SK-N-SH (cell line): ENCODE measurements at regions not wholly inside any gene's neighbourhood (a gene's known extent, or its start where the extent isn't known, plus 50 kb on each side); places are given as distances from the start of the nearest gene placed in this dataset.

ENCODE experiments used
- CTCF ChIA-PET: fragments of 300-600, 350-600 bp; formaldehyde crosslinking; extraction: SDS; loops from one replicate; lab custom pipeline; 2021; lab: Yijun Ruan, JAX
- POLR2A ChIA-PET: fragments of 350-600 bp; sonication (Branson Sonifier 250); formaldehyde crosslinking; extraction: SDS; loops from one replicate; lab custom pipeline; 2020; ENCODE audit warnings: antibody characterized with exemption, inconsistent platforms; lab: Yijun Ruan, JAX
- DNase-seq: peaks from one replicate; pipeline ENCODE4 v3.0.0; 2012
- H2AFZ ChIP-seq: fragments of 200-600 bp; sonication (generic); 2 replicates; pipeline ENCODE4 v1.8.1; 2016; ENCODE audit warnings: antibody characterized with exemption, mild to moderate bottlenecking, low read depth
- H3F3A ChIP-seq: fragments of 200-600 bp; sonication (generic); replicated peaks from 2 replicates; pipeline ENCODE3; 2016; ENCODE audit warnings: antibody characterized with exemption, mild to moderate bottlenecking; ENCODE audit not compliant: insufficient read depth
- H3K27ac ChIP-seq, 2 experiments: fragments of 200-500 bp in 1 of 2; fragments of 200-600 bp in 1 of 2; sonication (Bioruptor generic) in 1 of 2; sonication (generic), shearing (Covaris generic) in 1 of 2; 2 replicates each; pipeline versions ENCODE4 v1.5.1 to v1.6.1; 2014 to 2016; ENCODE audit warnings: low read depth in 2 of 2, inconsistent platforms in 1 of 2, low read length in 1 of 2, mild to moderate bottlenecking in 1 of 2, mixed read lengths in 1 of 2
- H3K27me3 ChIP-seq: fragments of 200-600 bp; sonication (generic), shearing (Covaris generic); 2 replicates; pipeline ENCODE4 v1.6.1; 2016; ENCODE audit warnings: mixed run types; ENCODE audit not compliant: insufficient read depth
- H3K36me3 ChIP-seq, 2 experiments: fragments of 200-500 bp in 1 of 2; fragments of 200-600 bp in 1 of 2; sonication (Bioruptor generic) in 1 of 2; sonication (generic) in 1 of 2; replicated peaks in 1 of 2; 2 replicates each; pipeline versions ENCODE3 to v1.5.1; 2014 to 2016; ENCODE audit warnings: low read length in 1 of 2, mild to moderate bottlenecking in 1 of 2; ENCODE audit not compliant: insufficient read depth in 2 of 2, control insufficient read depth in 1 of 2
- H3K4me1 ChIP-seq, 2 experiments: fragments of 200-500 bp in 1 of 2; fragments of 200-600 bp in 1 of 2; sonication (Bioruptor generic) in 1 of 2; sonication (generic), shearing (Covaris generic) in 1 of 2; 2 replicates each; pipeline versions ENCODE4 v1.5.1 to v1.6.1; 2014 to 2016; ENCODE audit warnings: low read depth in 1 of 2, low read length in 1 of 2, mixed run types in 1 of 2; ENCODE audit not compliant: insufficient read depth in 2 of 2, control insufficient read depth in 1 of 2
- H3K4me2 ChIP-seq: fragments of 200-600 bp; sonication (generic), shearing (Covaris generic); 2 replicates; pipeline ENCODE4 v1.6.1; 2017; ENCODE audit warnings: mixed run types
- H3K4me3 ChIP-seq, 2 experiments: fragments of 200-500 bp in 1 of 2; fragments of 200-600 bp in 1 of 2; sonication (Bioruptor generic) in 1 of 2; sonication (generic), shearing (Covaris generic) in 1 of 2; 2 replicates each; pipeline versions ENCODE4 v1.5.1 to v1.8.1; 2014 to 2016; ENCODE audit warnings: low read depth in 2 of 2, inconsistent platforms in 1 of 2, low read length in 1 of 2, mild to moderate bottlenecking in 1 of 2, mixed read lengths in 1 of 2, moderate library complexity in 1 of 2
- H3K79me2 ChIP-seq: fragments of 200-600 bp; sonication (generic); 2 replicates; pipeline ENCODE4 v1.8.1; 2017; ENCODE audit warnings: mild to moderate bottlenecking; ENCODE audit not compliant: insufficient read depth
- H3K9ac ChIP-seq: fragments of 200-600 bp; sonication (generic); 2 replicates; pipeline ENCODE4 v1.6.1; 2017; ENCODE audit warnings: mixed run types
- H3K9me2 ChIP-seq: fragments of 200-600 bp; sonication (generic); 2 replicates; pipeline ENCODE4 v1.6.1; 2017; ENCODE audit warnings: mixed run types
- H3K9me3 ChIP-seq: fragments of 200-600 bp; sonication (generic); 2 replicates; pipeline ENCODE4 v1.6.1; 2017; ENCODE audit warnings: mixed run types, mild to moderate bottlenecking, moderate library complexity
- H4K20me1 ChIP-seq: fragments of 200-600 bp; sonication (generic); 2 replicates; pipeline ENCODE4 v1.6.1; 2017; ENCODE audit warnings: mild to moderate bottlenecking, mixed run types; ENCODE audit not compliant: insufficient read depth
- CHD2 ChIP-seq: fragments of 150-350 bp; IDR thresholded peaks from 2 replicates; pipeline ENCODE4 v1.6.1; 2018; ENCODE audit warnings: low read length; ENCODE audit not compliant: partially characterized antibody
- ELF1 ChIP-seq: IDR thresholded peaks from 2 replicates; pipeline ENCODE4 v1.4.0; 2012
- EP300 ChIP-seq, 2 experiments: IDR thresholded peaks; 2 replicates each; pipeline versions ENCODE4 v1.4.0 to v1.6.1; 2012; ENCODE audit warnings: borderline replicate concordance in 1 of 2, low read depth in 1 of 2, low read length in 1 of 2
- FOSL2 ChIP-seq: IDR thresholded peaks from 2 replicates; pipeline ENCODE4 v1.4.0; 2012; ENCODE audit warnings: low read depth, mild to moderate bottlenecking, moderate library complexity, borderline replicate concordance
- MEF2A ChIP-seq: IDR thresholded peaks from 2 replicates; pipeline ENCODE4 v1.4.0; 2012; ENCODE audit warnings: low read depth, borderline replicate concordance
- MXI1 ChIP-seq: IDR thresholded peaks from 2 replicates; pipeline ENCODE4 v1.6.1; 2012; ENCODE audit warnings: mild to moderate bottlenecking, low read depth, low read length, improper control_type of control experiment
- NRF1 ChIP-seq: IDR thresholded peaks from 2 replicates; pipeline ENCODE4 v1.6.1; 2012; ENCODE audit warnings: low read depth, mild to moderate bottlenecking, low read length
- RAD21 ChIP-seq: IDR thresholded peaks from 2 replicates; pipeline ENCODE4 v1.6.1; 2012; ENCODE audit warnings: mild to moderate bottlenecking, low read length
- RFX5 ChIP-seq: IDR thresholded peaks from 2 replicates; pipeline ENCODE4 v1.6.1; 2012; ENCODE audit warnings: mild to moderate bottlenecking, improper control_type of control experiment, low read length
- RXRA ChIP-seq: IDR thresholded peaks from 2 replicates; pipeline ENCODE4 v1.4.0; 2012; ENCODE audit warnings: low read depth, mild to moderate bottlenecking, borderline replicate concordance
- SIN3A ChIP-seq: IDR thresholded peaks from 2 replicates; pipeline ENCODE4 v1.6.1; 2012; ENCODE audit warnings: low read depth, mild to moderate bottlenecking, low read length, moderate library complexity, borderline replicate concordance
- SMC3 ChIP-seq: IDR thresholded peaks from 2 replicates; pipeline ENCODE4 v1.6.1; 2012; ENCODE audit warnings: low read depth, low read length, improper control_type of control experiment
- TAF1 ChIP-seq: IDR thresholded peaks from 2 replicates; pipeline ENCODE4 v1.6.1; 2012; ENCODE audit warnings: low read depth, mild to moderate bottlenecking, low read length, moderate library complexity, borderline replicate concordance
- YY1 ChIP-seq: IDR thresholded peaks from 2 replicates; pipeline ENCODE4 v1.4.0; 2012; ENCODE audit warnings: low read depth, mild to moderate bottlenecking
- ZBTB33 ChIP-seq: IDR thresholded peaks from 2 replicates; pipeline ENCODE4 v1.4.0; 2012; ENCODE audit warnings: low read depth, borderline replicate concordance
- WGBS: methylation state at CpG from one replicate; pipeline ENCODE4 v1.1.6; 2017; ENCODE audit warnings: low lambda C conversion rate; 5-methylcytosine and 5-hydroxymethylcytosine counted together
- TF ChIP-seq, protein P1 (sequence below): IDR thresholded peaks from 2 replicates; pipeline ENCODE4; 2012
- TF ChIP-seq, protein P2 (sequence below): fragments of 150-350 bp; IDR thresholded peaks from 2 replicates; pipeline ENCODE4 v1.6.1; 2017; ENCODE audit warnings: antibody characterized with exemption, low read length, low read depth, borderline replicate concordance
- TF ChIP-seq, protein P3 (sequence below): IDR thresholded peaks from 2 replicates; pipeline ENCODE4 v1.6.1; 2012; ENCODE audit warnings: mild to moderate bottlenecking, low read depth, low read length, moderate library complexity
- TF ChIP-seq, protein P4 (sequence below): IDR thresholded peaks from 2 replicates; pipeline ENCODE4 v1.4.0; 2012; ENCODE audit warnings: low read depth, borderline replicate concordance

DNA sequence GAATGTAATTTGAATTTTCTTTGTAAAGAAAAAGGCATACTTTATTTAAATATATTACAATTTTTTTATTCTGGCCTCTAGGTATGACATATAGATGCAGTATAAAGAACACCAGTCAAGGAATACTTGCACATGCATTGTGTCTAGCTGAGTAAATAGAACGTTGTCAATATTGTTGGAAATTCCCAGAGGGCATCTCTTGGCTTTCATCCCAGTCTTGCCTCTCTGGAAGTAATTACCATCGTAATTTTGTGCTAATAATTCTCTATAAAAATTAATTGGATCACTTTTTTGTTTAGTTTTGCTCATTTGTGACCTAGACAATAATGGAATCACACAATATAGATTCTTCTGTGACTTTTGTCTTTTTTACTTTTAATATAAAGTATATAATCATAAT is 1052.3 kb upstream of the CELF2 start (continued):
- TF ChIP-seq CHD2 = no peak
- TF ChIP-seq MEF2A = no peak
- TF ChIP-seq SMC3 = no peak
- TF ChIP-seq, protein P1, sequence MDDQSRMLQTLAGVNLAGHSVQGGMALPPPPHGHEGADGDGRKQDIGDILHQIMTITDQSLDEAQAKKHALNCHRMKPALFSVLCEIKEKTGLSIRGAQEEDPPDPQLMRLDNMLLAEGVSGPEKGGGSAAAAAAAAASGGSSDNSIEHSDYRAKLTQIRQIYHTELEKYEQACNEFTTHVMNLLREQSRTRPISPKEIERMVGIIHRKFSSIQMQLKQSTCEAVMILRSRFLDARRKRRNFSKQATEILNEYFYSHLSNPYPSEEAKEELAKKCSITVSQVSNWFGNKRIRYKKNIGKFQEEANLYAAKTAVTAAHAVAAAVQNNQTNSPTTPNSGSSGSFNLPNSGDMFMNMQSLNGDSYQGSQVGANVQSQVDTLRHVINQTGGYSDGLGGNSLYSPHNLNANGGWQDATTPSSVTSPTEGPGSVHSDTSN = no peak
- TF ChIP-seq EP300 (IDR thresholded peaks at IDR 0.05; ENCODE audit: borderline replicate concordance in 1 of 2, low read depth in 1 of 2, low read length in 1 of 2) = no peak

DNA sequence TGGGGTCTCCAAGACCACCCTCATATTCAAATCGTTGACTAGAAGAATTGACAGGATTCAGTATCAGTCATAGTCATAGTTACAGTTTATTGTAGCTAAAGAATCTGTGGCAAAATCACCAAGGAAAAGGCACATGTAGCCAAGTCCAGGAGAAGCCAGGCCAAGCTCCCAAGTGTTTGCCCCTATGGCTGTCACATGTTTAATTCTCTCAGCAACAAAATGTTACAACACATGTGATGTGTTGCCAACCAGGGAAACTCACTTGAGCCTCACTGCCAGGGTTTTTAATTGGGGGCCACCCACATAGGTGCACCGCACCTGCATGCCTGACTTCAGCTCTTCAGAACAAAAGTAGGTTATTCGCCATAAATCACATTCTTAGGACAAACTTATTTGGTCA is 1030.9 kb upstream of the CELF2 start:
- Histone ChIP-seq H3K36me3 (no peaks in the 10 kb centered on the region), H3K27me3 (no peaks in the 10 kb centered on the region), H3K4me2 (no peak overlapping the region), H3K9ac (no peak overlapping the region), H3K4me1 (no peaks in the 10 kb centered on the region), H2AFZ (no peak overlapping the region), H3K9me3 (0 out of 2 replicates have a peak, but pooled peaks cover 3% of the 10 kb centered on the region), H3K9me2 (no peaks in the 10 kb centered on the region), H4K20me1 (no peaks in the 10 kb centered on the region), H3K79me2 (no peaks in the 10 kb centered on the region), H3F3A (no peaks in the 10 kb centered on the region), H3K4me3 (no peak overlapping the region), H3K27ac (no peak overlapping the region)
- ChIA-PET CTCF (no interaction called here), POLR2A (no interaction called here)
- no peak for DNase-seq
- 13% methylated on average over 3 of the region's 3 CpGs for WGBS
- TF ChIP-seq SIN3A (no peak), RFX5 (no peak), YY1 (no peak), ELF1 (no peak), RXRA (no peak), TAF1 (no peak), NRF1 (no peak)
- TF ChIP-seq, protein P2, sequence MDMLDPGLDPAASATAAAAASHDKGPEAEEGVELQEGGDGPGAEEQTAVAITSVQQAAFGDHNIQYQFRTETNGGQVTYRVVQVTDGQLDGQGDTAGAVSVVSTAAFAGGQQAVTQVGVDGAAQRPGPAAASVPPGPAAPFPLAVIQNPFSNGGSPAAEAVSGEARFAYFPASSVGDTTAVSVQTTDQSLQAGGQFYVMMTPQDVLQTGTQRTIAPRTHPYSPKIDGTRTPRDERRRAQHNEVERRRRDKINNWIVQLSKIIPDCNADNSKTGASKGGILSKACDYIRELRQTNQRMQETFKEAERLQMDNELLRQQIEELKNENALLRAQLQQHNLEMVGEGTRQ = no peak

- TF ChIP-seq RXRA (no peak), YY1 (no peak), FOSL2 (no peak), ZBTB33 (no peak), MEF2A (no peak), ELF1 (no peak), RAD21 (no peak), MXI1 (no peak)
- TF ChIP-seq, protein P3, sequence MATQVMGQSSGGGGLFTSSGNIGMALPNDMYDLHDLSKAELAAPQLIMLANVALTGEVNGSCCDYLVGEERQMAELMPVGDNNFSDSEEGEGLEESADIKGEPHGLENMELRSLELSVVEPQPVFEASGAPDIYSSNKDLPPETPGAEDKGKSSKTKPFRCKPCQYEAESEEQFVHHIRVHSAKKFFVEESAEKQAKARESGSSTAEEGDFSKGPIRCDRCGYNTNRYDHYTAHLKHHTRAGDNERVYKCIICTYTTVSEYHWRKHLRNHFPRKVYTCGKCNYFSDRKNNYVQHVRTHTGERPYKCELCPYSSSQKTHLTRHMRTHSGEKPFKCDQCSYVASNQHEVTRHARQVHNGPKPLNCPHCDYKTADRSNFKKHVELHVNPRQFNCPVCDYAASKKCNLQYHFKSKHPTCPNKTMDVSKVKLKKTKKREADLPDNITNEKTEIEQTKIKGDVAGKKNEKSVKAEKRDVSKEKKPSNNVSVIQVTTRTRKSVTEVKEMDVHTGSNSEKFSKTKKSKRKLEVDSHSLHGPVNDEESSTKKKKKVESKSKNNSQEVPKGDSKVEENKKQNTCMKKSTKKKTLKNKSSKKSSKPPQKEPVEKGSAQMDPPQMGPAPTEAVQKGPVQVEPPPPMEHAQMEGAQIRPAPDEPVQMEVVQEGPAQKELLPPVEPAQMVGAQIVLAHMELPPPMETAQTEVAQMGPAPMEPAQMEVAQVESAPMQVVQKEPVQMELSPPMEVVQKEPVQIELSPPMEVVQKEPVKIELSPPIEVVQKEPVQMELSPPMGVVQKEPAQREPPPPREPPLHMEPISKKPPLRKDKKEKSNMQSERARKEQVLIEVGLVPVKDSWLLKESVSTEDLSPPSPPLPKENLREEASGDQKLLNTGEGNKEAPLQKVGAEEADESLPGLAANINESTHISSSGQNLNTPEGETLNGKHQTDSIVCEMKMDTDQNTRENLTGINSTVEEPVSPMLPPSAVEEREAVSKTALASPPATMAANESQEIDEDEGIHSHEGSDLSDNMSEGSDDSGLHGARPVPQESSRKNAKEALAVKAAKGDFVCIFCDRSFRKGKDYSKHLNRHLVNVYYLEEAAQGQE = no peak
- TF ChIP-seq, protein P4, sequence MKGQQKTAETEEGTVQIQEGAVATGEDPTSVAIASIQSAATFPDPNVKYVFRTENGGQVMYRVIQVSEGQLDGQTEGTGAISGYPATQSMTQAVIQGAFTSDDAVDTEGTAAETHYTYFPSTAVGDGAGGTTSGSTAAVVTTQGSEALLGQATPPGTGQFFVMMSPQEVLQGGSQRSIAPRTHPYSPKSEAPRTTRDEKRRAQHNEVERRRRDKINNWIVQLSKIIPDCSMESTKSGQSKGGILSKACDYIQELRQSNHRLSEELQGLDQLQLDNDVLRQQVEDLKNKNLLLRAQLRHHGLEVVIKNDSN = no peak
- TF ChIP-seq, all 33 proteins: peak for 0
- POLR2A ChIA-PET = no interaction called here
- Histone ChIP-seq H3F3A (no peaks in the 10 kb centered on the region), H3K9ac (no peak overlapping the region), H3K4me1 (no peaks in the 10 kb centered on the region), H3K4me2 (no peak overlapping the region), H2AFZ (no peak overlapping the region), H3K27ac (no peak overlapping the region), H4K20me1 (no peaks in the 10 kb centered on the region), H3K36me3 (no peaks in the 10 kb centered on the region), H3K79me2 (no peaks in the 10 kb centered on the region), H3K9me3 (0 out of 2 replicates have a peak, but pooled peaks cover 3% of the 10 kb centered on the region), H3K27me3 (no peaks in the 10 kb centered on the region), H3K4me3 (no peak overlapping the region), H3K9me2 (no peaks in the 10 kb centered on the region)
- WGBS = 35% methylated on average over 5 of the region's 5 CpGs
- no peak for DNase-seq
- CTCF ChIA-PET = no interaction called here
Observed at GRCh38 chr10:9987197-9987596, 1030.5 kb upstream of the CELF2 start.
